Mucosa of stomach (tissue), 1 donor: ENCODE measurements at regions not wholly inside any gene's neighbourhood (a gene's known extent, or its start where the extent isn't known, plus 50 kb on each side); places are given as distances from the start of the nearest gene placed in this dataset.

Experiments used
- H3K27me3 ChIP-seq: one replicate; pipeline ENCODE4 v1.7.0; 2013; ENCODE audit warnings: mild to moderate bottlenecking, low read length; ENCODE audit not compliant: control insufficient read depth, insufficient read depth
- H3K36me3 ChIP-seq: one replicate; pipeline ENCODE4 v1.7.0; 2013; ENCODE audit warnings: low read length; ENCODE audit not compliant: control insufficient read depth, insufficient read depth
- H3K4me1 ChIP-seq: one replicate; pipeline ENCODE4 v1.7.0; 2013; ENCODE audit warnings: mild to moderate bottlenecking, low read length; ENCODE audit not compliant: control insufficient read depth, insufficient read depth
- H3K4me3 ChIP-seq: one replicate; pipeline ENCODE4 v1.7.0; 2013; ENCODE audit warnings: low read length
- H3K9ac ChIP-seq: one replicate; pipeline ENCODE4 v1.7.0; 2013; ENCODE audit warnings: mild to moderate bottlenecking, low read length, moderate library complexity
- H3K9me3 ChIP-seq: one replicate; pipeline ENCODE4 v1.7.0; 2013; ENCODE audit warnings: mild to moderate bottlenecking, low read length, moderate library complexity; ENCODE audit not compliant: control insufficient read depth
- donor health status: Pancreatic carcinoma.

DNA sequence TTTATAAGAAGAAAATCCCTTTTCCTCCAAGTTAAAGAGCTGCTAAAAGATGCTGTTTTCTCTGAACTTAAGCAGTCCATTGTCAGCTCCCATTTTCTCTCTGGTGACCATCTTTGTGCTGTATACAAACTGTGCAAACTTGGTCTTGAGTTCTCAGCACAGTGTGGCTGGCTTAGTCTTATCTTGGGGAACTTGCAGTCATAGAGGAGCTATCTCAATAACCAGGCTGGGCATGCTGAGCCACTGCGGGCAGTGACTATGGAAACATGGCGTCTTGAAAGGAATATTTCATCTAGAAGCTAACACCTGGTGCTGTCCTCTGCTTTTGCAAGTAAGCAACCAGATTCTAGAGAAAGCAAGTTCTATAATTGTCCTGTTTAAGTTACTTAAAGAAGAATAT, 1334.4 kb upstream of the CELF4 start:
- H3K36me3 ChIP-seq: no peaks in the 10 kb centered on the region
- H3K9ac ChIP-seq: no peak overlapping the region
- no peaks in the 10 kb centered on the region for H3K4me1 ChIP-seq
- H3K27me3 ChIP-seq: no peaks in the 10 kb centered on the region
- H3K9me3 ChIP-seq: no peaks in the 10 kb centered on the region
- H3K4me3 ChIP-seq: no peak overlapping the region

DNA sequence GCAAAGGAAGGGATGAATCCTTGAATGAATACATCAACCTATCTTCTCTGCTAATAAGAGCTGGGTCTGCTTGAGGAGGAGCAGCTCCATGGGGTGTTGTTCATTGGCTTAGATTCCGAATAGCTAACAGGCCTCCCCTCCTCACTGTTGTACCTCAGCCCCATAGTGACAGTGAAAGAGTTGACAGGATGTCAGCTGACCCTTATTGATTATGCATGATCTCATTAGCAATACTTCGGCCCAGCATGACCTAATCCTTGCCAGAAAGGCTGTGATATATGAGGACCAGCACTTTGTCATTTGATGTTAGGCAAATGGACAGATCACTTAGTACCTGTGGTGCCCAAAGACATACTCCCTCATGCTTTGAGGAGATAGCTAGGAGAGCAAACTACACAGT, 1333.7 kb upstream of the CELF4 start:
- Histone ChIP-seq H3K9ac (no peak overlapping the region), H3K4me1 (no peaks in the 10 kb centered on the region), H3K9me3 (no peaks in the 10 kb centered on the region), H3K27me3 (no peaks in the 10 kb centered on the region), H3K4me3 (no peak overlapping the region), H3K36me3 (no peaks in the 10 kb centered on the region)

DNA sequence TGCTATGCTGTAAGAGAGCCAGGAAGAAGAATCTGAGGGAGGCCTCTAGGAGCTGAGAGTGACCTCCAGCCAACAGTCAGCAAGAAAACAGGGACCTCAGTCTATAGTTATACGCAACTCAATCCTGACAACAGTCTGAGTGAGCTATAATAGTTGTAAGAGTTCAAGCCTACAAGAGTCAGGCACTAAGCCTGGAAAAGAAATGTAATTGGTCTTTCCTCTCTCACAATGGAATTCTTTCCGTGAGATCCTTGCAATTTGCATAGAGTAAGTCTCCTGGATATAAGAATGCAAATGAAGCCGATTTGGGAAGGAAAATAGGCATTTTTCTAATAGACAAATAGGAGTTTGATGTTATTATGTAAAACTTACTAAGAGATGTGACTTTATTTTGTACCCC, 1332.6 kb upstream of the CELF4 start:
- no peaks in the 10 kb centered on the region for H3K4me1 ChIP-seq
- H3K4me3 ChIP-seq: no peak overlapping the region
- H3K9ac ChIP-seq: no peak overlapping the region
- no peaks in the 10 kb centered on the region for H3K36me3 ChIP-seq
- H3K27me3 ChIP-seq: no peaks in the 10 kb centered on the region
- no peaks in the 10 kb centered on the region for H3K9me3 ChIP-seq

DNA sequence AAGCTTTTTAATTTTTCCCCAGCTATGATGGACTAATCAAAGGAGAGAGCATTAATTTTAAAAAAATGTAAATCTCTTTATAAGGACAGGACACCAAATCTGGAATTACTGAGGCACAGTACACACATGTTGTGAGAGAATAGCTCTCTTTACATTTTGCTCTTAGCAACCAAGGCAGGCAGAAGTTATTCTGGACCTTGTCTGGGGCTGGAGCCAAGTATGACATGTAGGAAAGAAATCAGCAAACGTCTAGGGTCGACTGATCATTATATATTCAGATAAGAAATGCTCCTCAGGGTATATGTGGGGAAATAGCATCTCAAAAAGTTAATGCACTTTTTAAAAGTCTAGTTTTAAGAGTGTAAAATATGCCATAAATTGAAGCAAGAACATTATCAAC, 1330.0 kb upstream of the CELF4 start:
- H3K4me3 ChIP-seq: no peak overlapping the region
- no peaks in the 10 kb centered on the region for H3K27me3 ChIP-seq
- no peaks in the 10 kb centered on the region for H3K4me1 ChIP-seq
- H3K9me3 ChIP-seq: no peaks in the 10 kb centered on the region
- no peak overlapping the region for H3K9ac ChIP-seq
- no peaks in the 10 kb centered on the region for H3K36me3 ChIP-seq

DNA sequence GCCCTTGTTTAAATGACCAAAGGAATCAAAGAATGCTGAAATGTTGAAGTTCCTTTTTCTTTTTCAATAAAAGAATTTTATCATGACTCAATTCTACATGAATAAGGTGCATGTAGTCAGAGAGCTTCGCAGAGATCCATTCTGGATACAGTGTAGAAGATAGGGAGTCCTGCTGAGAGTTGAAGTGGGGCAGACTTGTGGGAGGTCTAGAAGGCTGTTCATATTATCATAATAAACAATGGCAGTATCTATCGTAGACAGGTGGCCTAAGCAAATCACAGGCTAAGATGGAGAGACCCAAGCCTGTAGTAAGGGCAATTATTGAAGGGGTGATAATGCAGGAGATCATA, 1322.0 kb upstream of the CELF4 start:
- Histone ChIP-seq H3K4me1 (no peaks in the 10 kb centered on the region), H3K9me3 (no peaks in the 10 kb centered on the region), H3K36me3 (no peaks in the 10 kb centered on the region), H3K4me3 (no peak overlapping the region), H3K9ac (no peak overlapping the region), H3K27me3 (no peaks in the 10 kb centered on the region)

DNA sequence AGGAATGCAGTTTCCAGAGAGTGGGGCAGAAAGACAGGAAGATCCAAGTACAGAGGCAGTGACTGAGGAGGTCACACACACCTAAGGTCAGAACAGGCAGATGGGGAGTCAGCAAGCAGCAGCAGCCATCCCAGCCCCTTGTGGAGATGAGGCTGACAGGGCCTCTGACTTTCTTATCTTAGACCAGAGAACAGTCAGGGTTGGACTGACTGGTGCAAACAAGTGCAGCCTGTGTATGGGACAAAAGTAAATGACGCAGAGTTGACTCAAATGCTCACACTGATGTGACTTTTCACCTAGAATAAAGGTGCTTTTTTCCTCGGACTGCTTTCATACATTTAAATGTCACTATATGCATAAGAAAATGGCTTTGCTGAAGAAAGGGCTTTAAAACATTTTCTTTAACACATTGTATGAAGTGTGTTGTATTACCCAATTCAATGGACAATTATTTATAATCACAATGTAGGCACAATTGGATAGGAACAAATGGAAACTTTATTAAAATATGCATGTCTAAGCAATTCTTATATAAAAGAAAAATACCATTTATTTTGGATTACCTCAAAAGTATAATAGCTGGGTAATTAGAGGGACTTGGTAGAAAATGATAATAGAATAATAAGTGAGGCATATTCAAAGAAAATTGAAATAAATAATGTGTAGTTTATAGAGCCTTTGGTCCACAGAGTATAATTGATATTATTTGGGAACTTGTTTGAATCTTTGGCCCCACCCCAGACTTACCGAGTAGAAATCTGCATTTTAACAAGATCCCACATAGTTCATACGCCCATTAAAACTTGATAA, 1321.5 kb upstream of the CELF4 start:
- no peaks in the 10 kb centered on the region for H3K36me3 ChIP-seq
- H3K27me3 ChIP-seq: no peaks in the 10 kb centered on the region
- no peaks in the 10 kb centered on the region for H3K4me1 ChIP-seq
- H3K4me3 ChIP-seq: no peak overlapping the region
- H3K9me3 ChIP-seq: no peaks in the 10 kb centered on the region
- no peak overlapping the region for H3K9ac ChIP-seq

DNA sequence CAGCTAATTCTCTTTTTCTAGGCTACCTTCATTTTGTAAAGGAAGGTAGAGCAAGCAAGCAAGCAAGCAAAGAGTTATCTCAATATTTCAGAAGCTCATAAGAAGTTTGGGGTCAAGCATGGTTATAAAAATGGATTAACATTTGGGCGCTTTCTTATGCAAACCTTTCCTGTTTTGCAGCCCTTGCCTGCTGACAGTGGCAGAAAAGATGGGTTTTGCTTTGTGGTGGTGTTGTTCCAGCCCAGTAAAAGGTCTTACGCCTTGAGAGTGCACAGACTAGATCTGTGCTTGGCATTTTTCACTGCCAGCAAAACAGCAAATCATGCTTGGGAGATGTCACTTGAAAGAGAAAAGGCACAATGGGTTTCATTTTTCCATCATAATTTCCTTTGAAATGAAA, 1320.6 kb upstream of the CELF4 start:
- Histone ChIP-seq H3K4me3 (no peak overlapping the region), H3K27me3 (no peaks in the 10 kb centered on the region), H3K4me1 (no peaks in the 10 kb centered on the region), H3K36me3 (no peaks in the 10 kb centered on the region), H3K9ac (no peak overlapping the region), H3K9me3 (no peaks in the 10 kb centered on the region)

DNA sequence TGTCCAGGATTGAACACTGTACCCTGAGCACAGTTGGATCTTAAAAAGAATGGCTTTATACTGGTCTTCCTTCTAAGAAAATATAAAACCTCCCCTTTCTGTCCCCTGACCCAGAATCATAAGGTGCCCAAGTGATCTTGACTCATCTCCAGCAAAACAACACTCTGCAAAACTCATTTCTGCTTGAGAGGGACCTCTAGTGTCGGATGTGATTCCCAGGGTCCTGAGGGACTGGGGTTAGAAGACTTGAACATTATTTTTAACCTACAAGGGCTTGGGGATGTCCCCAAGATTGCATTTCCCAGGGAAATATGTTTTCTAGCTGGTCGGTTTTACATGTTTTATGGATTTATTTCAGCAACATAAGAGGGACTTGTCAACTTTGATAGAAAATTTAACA, 1318.5 kb upstream of the CELF4 start:
- Histone ChIP-seq H3K9ac (no peak overlapping the region), H3K4me3 (no peak overlapping the region), H3K9me3 (no peaks in the 10 kb centered on the region), H3K36me3 (no peaks in the 10 kb centered on the region), H3K27me3 (no peaks in the 10 kb centered on the region), H3K4me1 (no peaks in the 10 kb centered on the region)

DNA sequence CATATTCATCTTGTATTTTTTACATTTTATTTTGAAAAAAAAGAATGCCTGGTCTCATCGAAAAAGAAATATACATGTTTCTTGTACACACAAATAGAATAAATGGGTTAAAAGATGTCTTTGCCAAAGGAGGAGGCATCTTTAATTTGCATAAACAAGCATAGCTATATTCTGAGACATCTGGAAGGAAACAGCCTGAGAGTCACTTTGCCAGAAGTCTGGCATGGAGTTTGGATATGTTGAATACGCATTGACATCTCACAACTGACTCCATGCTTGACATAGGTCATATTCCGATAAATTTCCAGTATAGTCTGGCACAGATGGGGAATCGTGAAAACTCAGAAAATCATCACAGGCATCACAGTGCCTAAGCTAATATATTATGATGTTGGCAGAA, 1317.5 kb upstream of the CELF4 start:
- H3K4me3 ChIP-seq: no peak overlapping the region
- no peak overlapping the region for H3K9ac ChIP-seq
- H3K9me3 ChIP-seq: no peaks in the 10 kb centered on the region
- H3K4me1 ChIP-seq: no peaks in the 10 kb centered on the region
- H3K36me3 ChIP-seq: no peaks in the 10 kb centered on the region
- no peaks in the 10 kb centered on the region for H3K27me3 ChIP-seq

DNA sequence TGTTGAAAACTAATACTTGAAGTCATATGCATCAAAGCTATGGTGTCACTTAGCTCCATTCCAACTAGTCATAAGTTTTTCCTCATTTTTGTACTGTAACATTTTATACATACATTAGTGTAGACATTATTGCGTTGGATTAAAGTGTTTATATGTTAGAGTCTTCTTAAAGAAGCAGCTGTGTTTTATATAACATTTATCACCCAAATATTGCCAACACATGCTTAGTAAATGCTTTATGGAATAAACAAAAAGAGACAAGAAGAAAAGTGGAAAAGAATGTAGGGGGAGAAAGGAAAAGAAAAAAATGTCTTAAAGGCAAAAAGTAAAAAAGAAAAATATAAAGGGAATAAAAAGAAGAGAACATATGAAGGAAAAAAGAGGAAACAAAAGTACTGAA, 1314.3 kb upstream of the CELF4 start:
- H3K4me3 ChIP-seq: no peak overlapping the region
- H3K4me1 ChIP-seq: no peaks in the 10 kb centered on the region
- H3K9ac ChIP-seq: no peak overlapping the region
- no peaks in the 10 kb centered on the region for H3K36me3 ChIP-seq
- H3K27me3 ChIP-seq: no peaks in the 10 kb centered on the region
- H3K9me3 ChIP-seq: no peaks in the 10 kb centered on the region

DNA sequence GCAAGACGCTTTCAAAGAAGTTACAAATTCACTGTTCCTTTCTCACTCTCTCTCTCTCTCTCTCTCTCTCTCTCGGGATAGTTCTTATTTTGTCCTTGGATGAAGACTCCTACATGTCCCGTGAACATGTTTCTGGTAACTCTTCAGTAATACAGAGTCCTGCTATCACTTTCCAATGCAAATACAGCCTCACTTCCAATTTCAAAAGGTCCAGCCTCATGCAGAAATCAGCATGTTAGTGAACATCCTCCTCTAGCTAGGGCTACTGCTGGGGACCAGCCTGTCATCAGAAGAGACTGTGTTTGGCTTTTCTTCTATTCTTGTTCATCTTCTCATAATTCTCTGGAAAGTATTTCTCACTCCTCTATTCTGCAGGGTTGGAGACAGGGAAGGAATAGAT, 1306.7 kb upstream of the CELF4 start:
- no peaks in the 10 kb centered on the region for H3K9me3 ChIP-seq
- H3K36me3 ChIP-seq: no peaks in the 10 kb centered on the region
- no peaks in the 10 kb centered on the region for H3K4me1 ChIP-seq
- no peak overlapping the region for H3K4me3 ChIP-seq
- no peaks in the 10 kb centered on the region for H3K27me3 ChIP-seq
- no peak overlapping the region for H3K9ac ChIP-seq

DNA sequence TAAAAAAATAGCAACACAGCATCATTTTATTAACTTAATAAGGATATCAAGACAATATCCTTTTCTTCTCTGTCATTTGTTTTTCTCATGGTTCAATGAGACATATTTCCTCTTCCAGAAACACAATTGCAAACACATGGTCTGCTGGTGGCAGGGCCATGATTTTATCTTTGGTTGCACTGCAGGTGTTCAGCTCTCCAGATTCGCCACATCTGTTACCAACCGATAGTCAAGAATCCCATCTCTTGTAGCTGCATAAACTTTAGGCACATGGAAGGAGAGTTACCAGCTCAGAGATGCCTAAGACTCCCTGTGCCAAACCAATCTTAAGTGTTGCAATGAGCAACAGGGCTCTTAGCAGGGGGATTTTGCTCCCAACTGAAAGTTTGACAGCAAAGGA, 1303.2 kb upstream of the CELF4 start:
- Histone ChIP-seq H3K36me3 (no peaks in the 10 kb centered on the region), H3K9me3 (no peaks in the 10 kb centered on the region), H3K9ac (no peak overlapping the region), H3K4me3 (no peak overlapping the region), H3K4me1 (no peaks in the 10 kb centered on the region), H3K27me3 (no peaks in the 10 kb centered on the region)

DNA sequence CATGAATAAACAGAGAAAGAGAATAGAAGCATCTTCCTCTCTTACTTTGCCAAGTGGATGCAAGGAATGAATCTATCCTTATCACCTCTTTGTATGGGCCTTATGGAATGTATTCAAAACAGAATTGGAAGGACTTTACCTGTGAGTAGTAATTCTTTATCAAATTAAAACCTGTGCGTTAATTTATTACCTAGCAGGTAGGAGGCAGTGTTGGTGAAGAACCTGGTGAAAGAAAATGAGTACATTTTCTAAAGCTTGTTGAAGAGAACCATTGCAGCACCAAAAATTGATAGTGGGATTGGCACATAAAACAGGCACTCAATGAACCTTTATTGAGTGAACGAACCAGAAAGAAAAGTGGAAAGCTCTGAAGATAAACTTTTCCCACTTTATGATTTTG, 1302.1 kb upstream of the CELF4 start:
- Histone ChIP-seq H3K36me3 (no peaks in the 10 kb centered on the region), H3K27me3 (no peaks in the 10 kb centered on the region), H3K9ac (no peak overlapping the region), H3K4me1 (no peaks in the 10 kb centered on the region), H3K4me3 (no peak overlapping the region), H3K9me3 (no peaks in the 10 kb centered on the region)
